Stomach (tissue), 4 donors: ENCODE measurements at regions not wholly inside any gene's neighbourhood (a gene's known extent, or its start where the extent isn't known, plus 50 kb on each side); places are given as distances from the start of the nearest gene placed in this dataset.

Experiments used
- CTCF ChIP-seq, 7 experiments: fragments of 450-650 bp in 4 of 7; fragments of 200-600 bp in 3 of 7; sonication (generic) in 3 of 7; IDR thresholded peaks; one replicate each; pipeline ENCODE4 v1.5.1; 2016 to 2019; ENCODE audit warnings: antibody characterized with exemption in 7 of 7, control low read depth in 2 of 7, mild to moderate bottlenecking in 1 of 7
- EP300 ChIP-seq: sonication (generic); formaldehyde crosslinking; IDR thresholded peaks from one replicate; pipeline ENCODE4 v1.6.1; 2017; ENCODE audit warnings: antibody characterized with exemption
- POLR2A ChIP-seq, 4 donors: fragments of 450-650 bp; IDR thresholded peaks; one replicate each; pipeline ENCODE4 v1.6.1; 2016; ENCODE audit warnings: antibody characterized with exemption in 4 of 4, control low read depth in 2 of 4, mild to moderate bottlenecking in 1 of 4, moderate library complexity in 1 of 4
- POLR2AphosphoS5 ChIP-seq, 3 donors: sonication (generic); formaldehyde crosslinking; IDR thresholded peaks; one replicate each; pipeline ENCODE4 v1.6.1; 2016; ENCODE audit warnings: antibody characterized with exemption in 3 of 3

GRCh38 chr20:37622728-37623127 is 71.1 kb upstream of the CTNNBL1 start:
- TF ChIP-seq CTCF (IDR thresholded peaks at IDR 0.05) = no peak
- TF ChIP-seq POLR2A (IDR thresholded peaks at IDR 0.05) = no peak
- no peak for TF ChIP-seq POLR2AphosphoS5 (IDR thresholded peaks at IDR 0.05)
- TF ChIP-seq EP300 = no peak
